ENCODE measurements at regions not wholly inside any gene's neighbourhood (a gene's known extent, or its start where the extent isn't known, plus 50 kb on each side); places are given as distances from the start of the nearest gene placed in this dataset.

DNA sequence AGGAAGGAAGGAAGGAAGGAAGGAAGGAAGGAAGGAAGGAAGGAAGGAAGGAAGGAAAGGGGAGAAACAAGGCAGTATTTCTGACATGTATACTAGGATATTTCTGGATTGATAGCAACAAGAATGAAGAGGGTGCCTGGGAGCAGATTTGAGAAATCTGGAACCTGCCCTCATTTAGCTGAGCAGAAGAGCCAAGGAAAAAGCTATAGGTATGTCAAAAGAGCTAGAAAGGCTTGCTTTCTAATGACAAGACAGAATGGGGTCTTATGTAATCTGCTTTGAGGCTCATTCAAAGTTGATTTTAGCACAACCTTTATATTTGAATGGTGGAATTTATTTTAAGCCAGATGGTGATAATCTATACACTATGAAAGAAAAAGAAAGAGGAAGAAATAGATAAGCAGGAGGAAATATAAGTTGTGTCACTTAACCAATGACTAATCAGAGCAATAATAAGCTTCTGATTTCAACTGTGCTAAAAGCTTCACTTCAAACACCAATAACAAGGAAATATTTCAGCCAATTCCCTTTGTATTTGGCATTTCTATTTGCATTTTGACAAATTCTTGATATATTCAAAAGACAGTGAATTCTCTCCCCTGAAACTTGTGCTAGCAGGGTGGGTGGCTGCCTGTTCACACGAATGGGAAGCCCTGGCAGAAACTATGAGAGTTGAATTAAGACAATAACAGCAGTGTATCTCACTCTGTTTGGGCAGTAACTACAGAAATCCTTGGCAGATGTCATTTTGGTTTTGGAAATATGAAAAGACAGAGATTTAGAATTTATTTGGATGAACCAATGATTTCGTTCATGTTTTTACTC, 76.3 kb upstream of the FLRT2 start:
- 80 to 83% methylated on average over 2 of the region's 2 CpGs for whole genome bisulfite sequencing, 2 donors
- TF ChIP-seq, protein P1, sequence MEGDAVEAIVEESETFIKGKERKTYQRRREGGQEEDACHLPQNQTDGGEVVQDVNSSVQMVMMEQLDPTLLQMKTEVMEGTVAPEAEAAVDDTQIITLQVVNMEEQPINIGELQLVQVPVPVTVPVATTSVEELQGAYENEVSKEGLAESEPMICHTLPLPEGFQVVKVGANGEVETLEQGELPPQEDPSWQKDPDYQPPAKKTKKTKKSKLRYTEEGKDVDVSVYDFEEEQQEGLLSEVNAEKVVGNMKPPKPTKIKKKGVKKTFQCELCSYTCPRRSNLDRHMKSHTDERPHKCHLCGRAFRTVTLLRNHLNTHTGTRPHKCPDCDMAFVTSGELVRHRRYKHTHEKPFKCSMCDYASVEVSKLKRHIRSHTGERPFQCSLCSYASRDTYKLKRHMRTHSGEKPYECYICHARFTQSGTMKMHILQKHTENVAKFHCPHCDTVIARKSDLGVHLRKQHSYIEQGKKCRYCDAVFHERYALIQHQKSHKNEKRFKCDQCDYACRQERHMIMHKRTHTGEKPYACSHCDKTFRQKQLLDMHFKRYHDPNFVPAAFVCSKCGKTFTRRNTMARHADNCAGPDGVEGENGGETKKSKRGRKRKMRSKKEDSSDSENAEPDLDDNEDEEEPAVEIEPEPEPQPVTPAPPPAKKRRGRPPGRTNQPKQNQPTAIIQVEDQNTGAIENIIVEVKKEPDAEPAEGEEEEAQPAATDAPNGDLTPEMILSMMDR (IDR thresholded peaks at IDR 0.05; ENCODE audit: control extremely low read depth, extremely low read depth): no peak
- Histone ChIP-seq H3K4me3 (no peak overlapping the region), H3K36me3 (ENCODE audit: control insufficient read depth in 4 of 4, insufficient read depth in 4 of 4, low read length in 4 of 4) (no peaks in the 10 kb centered on the region), H3K27ac (ENCODE audit: low read depth in 1 of 2, low read length in 1 of 2) (no peak overlapping the region), H3K4me1 (ENCODE audit: control insufficient read depth in 5 of 5, insufficient read depth in 5 of 5, low read length in 5 of 5) (no peaks in the 10 kb centered on the region), H3K9ac (ENCODE audit: insufficient read depth in 1 of 2, low read length in 2 of 2) (no peak overlapping the region), H3K27me3 (ENCODE audit: control insufficient read depth in 3 of 3, insufficient read depth in 3 of 3, low read length in 2 of 3) (no peaks in the 10 kb centered on the region), H3K9me3 (ENCODE audit: control insufficient read depth in 4 of 4, insufficient read depth in 3 of 4, low read length in 3 of 4) (no peaks in the 10 kb centered on the region)
- no peak for ATAC-seq (ENCODE audit: insufficient read depth, low FRiP score)
- DNase-seq: no peak

DNA sequence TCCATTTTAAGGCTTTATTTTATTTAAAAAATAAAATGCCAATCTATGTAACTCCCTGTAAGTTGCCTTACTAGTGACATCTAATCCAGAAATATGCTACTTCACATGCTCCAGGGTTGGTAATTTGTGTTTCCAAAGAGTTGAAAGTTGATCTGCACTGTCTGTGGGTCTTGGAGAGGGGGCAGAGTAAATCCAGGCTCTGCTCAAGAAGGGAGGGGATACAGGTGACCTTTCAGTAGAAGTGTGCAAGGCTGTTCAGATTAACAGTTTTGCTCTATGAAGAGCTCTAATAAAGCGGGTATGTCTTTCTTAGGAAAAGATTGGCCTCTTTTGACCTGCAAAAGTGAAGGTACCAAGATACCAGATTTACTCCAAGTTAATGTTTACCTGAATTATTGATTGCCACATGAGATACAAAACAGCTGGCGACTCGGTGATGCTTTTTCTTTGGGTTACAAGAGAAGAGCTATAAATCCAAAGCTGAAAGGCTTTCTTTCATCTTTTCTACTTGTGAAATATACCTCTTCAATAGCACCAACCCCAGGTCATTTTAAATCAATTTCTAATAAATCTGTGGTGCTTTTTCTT, 75.6 kb upstream of the FLRT2 start:
- Histone ChIP-seq H3K4me3 (no peak overlapping the region), H3K9me3 (ENCODE audit: control insufficient read depth in 4 of 4, insufficient read depth in 3 of 4, low read length in 3 of 4) (no peaks in the 10 kb centered on the region), H3K36me3 (ENCODE audit: control insufficient read depth in 4 of 4, insufficient read depth in 4 of 4, low read length in 4 of 4) (no peaks in the 10 kb centered on the region), H3K27me3 (ENCODE audit: control insufficient read depth in 3 of 3, insufficient read depth in 3 of 3, low read length in 2 of 3) (no peaks in the 10 kb centered on the region), H3K27ac (ENCODE audit: low read depth in 1 of 2, low read length in 1 of 2) (no peak overlapping the region), H3K9ac (ENCODE audit: insufficient read depth in 1 of 2, low read length in 2 of 2) (no peak overlapping the region), H3K4me1 (ENCODE audit: control insufficient read depth in 5 of 5, insufficient read depth in 5 of 5, low read length in 5 of 5) (no peaks in the 10 kb centered on the region)
- WGBS, 2 donors: 92 to 94% methylated on average over 3 of the region's 3 CpGs
- ATAC-seq (ENCODE audit: insufficient read depth, low FRiP score): no peak
- no peak for DNase-seq
- TF ChIP-seq, protein P1 (IDR thresholded peaks at IDR 0.05; ENCODE audit: control extremely low read depth, extremely low read depth): no peak

DNA sequence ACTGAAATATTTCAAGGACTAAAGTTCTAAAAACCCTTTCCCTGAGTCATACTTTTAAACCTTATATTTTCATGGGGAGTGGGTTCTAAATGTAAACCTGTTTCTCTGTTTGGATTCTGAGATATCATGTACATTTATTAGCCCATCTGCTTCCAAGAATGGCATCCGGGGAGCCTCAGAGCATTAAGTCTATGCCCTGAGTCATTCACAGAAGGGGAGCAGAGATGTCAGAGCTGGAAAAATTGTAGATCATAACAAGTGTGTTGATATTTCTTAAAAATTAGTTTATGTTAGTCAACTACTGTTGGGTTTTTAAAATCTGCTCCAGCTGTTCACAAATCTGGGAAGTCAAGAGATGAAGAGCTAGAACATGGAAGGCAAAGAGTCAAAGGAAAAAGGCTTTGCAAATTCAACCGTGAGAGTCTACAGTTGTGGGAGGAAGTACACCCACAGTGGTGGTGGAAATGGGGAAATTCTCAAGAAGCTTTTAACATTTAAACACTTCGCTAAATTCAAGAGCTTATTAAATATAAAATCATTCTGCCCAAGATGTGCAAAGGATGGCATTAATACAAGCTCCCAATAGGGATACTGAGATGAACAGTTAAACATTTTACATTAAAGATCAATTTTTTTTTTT, 70.5 kb upstream of the FLRT2 start:
- Histone ChIP-seq H3K4me3 (no peak overlapping the region), H3K9me3 (ENCODE audit: control insufficient read depth in 4 of 4, insufficient read depth in 3 of 4, low read length in 3 of 4) (no peaks in the 10 kb centered on the region), H3K36me3 (ENCODE audit: control insufficient read depth in 4 of 4, insufficient read depth in 4 of 4, low read length in 4 of 4) (no peaks in the 10 kb centered on the region), H3K9ac (ENCODE audit: insufficient read depth in 1 of 2, low read length in 2 of 2) (no peak overlapping the region), H3K4me1 (ENCODE audit: control insufficient read depth in 5 of 5, insufficient read depth in 5 of 5, low read length in 5 of 5) (no peaks in the 10 kb centered on the region), H3K27ac (ENCODE audit: low read depth in 1 of 2, low read length in 1 of 2) (no peak overlapping the region), H3K27me3 (ENCODE audit: control insufficient read depth in 3 of 3, insufficient read depth in 3 of 3, low read length in 2 of 3) (no peaks in the 10 kb centered on the region)
- no peak for ATAC-seq (ENCODE audit: insufficient read depth, low FRiP score)
- TF ChIP-seq, protein P1 (IDR thresholded peaks at IDR 0.05; ENCODE audit: control extremely low read depth, extremely low read depth): no peak
- no peak for DNase-seq
- 63 to 68% methylated on average over 3 of the region's 3 CpGs for WGBS, 2 donors
